GM19025 (cell line): ENCODE measurements at regions not wholly inside any gene's neighbourhood (a gene's known extent, or its start where the extent isn't known, plus 50 kb on each side); places are given as distances from the start of the nearest gene placed in this dataset.

Source experiments
- ATAC-seq: cut with Tn5 transposase; IDR thresholded peaks from one replicate; pipeline ENCODE4 v1.9.1; 2021; ENCODE audit warnings: mild to moderate bottlenecking, low read depth, moderate library complexity; ENCODE audit not compliant: unreplicated experiment

DNA sequence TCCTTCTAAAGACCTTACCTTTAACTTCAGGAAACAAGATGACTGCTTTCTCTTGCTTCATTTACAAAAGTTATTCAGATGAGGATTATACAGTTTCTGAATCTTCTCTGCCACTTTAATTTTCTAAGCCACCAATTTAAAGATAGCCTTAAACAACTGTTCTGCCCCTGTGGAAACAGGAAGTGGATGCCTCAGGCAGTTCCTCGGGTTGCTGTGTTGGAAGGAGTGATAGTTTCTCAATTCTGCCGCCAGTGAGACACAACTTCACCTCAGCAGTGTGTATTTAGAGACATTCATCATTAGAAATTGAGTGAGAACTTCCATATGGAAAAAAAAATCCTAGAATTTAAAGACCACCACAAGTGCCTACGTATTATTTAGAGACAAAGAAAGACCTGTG lies 475.1 kb upstream of the WWC1 start:
- ATAC-seq = no peak

DNA sequence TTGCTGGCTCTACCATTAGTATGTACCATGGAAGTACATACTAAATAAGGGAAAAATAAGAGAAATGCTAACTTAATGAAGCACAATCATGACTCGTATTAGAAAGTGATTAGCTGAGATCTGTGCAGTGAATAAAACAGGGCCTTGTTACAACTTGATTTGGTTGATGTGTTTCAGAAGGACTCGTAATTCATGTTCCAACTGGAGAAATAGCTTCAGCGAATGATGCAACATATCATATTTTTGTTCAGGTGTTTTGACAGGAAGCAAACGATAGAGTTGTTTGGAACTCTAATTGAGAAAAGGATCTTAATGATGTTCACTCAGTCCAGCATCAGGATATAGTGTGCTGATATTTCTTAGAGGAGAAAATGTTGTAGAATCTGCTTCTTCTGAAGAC lies 474.6 kb upstream of the WWC1 start:
- no peak for ATAC-seq

DNA sequence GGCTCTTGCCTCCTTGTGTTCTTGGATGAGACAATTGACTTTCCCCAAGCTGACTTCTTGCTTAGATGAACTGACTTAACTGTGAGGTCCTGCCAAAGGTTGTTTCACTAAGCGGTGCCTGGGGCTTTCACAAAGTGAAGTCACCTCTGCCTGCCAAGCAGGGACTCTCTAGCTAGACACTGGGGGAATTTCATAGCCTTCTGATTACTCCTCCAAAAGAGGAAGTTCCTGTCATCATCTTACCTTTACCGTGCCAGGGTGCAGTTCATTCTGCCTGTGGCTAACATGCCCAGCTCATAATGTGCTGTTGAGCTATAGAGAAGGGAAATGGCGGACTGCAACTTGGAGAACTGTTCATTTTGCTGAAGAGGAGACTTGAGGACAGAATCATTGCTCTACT lies 472.0 kb upstream of the WWC1 start:
- ATAC-seq = peak; percentile 91

DNA sequence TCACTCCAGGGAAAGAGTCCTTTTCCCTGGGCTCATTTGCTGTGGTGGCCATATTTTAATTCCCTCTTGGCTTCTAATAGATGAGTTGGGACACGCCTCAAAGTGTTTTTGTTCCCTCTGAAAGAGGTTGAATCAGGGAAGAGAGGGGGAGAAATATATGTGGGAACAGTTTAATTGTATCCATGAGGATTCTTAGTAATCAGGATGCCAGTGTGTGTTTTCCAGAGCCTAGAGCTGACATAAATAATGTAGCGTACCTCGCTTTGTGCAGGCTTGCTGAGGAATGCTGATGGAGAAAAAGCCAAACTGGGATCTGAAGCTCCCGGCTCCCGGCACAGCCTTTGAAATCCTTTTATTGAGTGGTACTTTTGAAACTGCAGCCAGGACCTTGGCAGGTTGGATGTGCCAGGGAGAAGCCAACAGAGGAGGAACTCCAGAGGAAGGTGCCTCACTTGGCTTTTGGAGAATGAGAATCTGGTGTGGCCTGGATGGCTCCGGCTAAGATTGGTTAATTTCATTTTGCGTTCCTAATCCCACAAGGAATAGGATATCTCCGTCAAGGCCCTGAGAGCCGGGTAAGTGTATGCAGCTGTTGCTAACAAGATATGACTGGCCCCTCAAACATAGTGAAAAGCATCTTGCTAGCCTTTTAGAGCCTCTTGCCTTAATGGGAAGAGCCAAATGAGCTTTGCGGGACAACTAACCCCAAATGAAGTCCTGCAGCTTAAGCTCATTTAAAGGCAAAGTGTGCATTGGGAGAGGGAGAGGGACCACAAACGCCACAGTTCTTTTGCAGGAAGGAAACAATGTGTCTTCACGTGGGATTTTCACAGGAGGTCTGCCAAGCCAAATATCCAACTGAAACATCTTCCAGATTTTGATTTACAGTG lies 471.1 kb upstream of the WWC1 start:
- no peak for ATAC-seq

GRCh38 chr5:167821151-167821550 lies 470.3 kb upstream of the WWC1 start:
- ATAC-seq = no peak

DNA sequence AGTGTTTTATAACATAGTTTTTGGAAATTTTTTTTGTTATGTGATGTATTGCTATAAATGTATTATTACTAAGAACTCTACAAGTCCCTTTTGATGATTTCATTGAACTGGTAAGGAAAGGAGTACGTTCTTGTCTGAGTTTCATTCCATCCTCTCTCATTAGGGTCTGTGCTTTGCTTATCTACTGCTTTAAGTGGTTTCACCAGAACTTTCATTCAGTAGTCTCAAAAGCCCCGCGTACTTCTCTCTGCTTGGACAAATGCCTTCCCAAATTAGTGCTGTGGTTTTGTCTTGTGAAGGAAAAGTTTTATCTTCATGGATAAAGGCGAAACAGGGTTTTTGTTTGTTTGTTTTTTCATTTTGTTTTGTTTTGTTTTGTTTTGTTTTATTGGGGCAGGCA lies 469.8 kb upstream of the WWC1 start:
- no peak for ATAC-seq

DNA sequence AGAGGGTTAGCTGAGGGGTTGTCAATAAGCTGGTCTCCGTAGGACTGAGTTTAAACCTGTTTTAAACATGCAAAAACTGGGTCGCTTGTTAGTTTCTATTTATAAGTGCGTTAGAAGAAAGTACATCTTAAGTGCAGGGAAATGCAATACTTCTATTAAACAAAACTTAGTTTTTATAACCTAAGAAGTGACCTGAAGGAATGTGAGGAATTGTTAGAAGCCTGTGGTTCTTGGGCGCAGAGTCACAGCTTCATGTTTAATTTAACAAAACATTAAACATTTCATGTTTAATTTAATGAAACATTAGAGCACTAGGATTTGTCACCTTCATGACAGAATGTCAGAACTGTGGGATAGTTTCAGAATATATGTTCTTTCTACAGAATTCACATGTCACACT lies 469.2 kb upstream of the WWC1 start:
- no peak for ATAC-seq

DNA sequence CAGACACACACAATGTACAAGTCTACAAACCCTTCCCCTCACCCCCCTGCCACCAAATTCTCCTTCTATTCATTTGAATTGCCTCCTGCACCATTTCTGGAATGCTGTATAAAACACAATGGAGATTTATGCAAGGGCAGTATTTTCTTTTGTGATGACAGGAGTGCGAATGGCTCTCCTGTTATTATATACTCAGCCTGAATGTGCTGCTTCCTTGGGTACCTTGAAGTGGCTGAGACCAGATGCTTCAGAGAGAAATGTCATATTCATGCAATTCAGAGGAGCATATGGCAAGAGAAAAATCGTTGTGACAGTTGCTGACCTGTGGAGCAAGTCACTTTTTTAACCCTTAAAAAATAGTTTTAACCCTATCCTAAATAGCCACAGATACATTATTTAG lies 468.0 kb upstream of the WWC1 start:
- no peak for ATAC-seq

- ATAC-seq = no peak
These were observed 463.7 kb upstream of the WWC1 start for GRCh38 chr5:167827766-167828165.

DNA sequence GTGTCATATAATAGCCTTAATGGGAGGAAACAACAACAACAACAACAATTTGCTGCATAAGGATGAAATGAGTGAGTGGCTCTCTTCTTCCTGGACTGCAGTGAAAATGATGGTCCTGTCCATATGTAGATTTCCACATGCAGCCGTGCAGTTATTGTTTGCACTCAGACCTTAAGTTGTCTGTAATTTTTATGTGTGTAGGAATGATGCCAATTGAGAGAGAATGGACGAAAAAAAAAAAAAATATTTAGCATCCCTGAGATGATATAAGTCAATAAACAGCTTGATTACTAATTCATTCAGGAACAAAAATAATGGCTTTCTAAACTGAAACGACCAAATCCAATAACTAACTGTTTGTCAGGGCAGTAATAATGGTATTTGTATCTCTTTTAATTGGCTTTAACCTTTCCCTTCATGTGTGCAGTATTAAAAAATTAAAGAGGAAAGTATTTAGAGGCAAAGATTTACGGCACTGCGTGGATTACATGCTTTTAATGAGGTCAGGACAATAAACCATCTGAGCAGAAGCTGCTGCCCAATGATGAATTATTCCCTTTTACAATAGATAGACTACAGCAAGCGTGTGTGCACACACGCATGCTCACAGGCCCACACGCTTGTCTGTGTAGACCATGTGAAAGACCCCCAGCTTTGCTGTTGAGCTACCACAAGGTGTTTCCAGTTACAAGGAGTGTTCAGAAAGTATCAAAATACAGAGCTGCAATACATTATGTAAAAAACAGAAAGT lies 459.5 kb upstream of the WWC1 start:
- ATAC-seq = no peak

DNA sequence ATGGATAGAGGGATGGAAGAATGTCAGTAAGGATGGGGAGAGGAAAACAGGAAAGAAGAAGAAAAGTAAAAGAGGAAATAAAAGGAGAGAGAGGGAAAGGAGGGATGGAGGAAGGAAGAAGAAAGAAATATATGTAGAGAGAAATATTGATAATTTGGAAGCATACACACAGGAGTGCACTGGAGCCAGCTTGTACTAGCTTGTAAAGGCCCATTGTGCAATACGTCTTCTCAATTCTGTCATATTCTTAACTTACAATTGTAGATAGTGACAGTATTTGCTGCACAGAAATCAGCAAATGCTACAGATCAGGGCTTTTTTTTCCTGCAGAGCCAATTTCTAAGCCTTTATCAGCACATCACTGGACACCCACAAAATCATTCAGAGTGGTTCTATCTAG lies 458.8 kb upstream of the WWC1 start:
- ATAC-seq = no peak

GRCh38 chr5:167833456-167833855 lies 458.0 kb upstream of the WWC1 start:
- ATAC-seq = no peak

- ATAC-seq = no peak
These were observed 456.3 kb upstream of the WWC1 start for GRCh38 chr5:167835146-167835545.

DNA sequence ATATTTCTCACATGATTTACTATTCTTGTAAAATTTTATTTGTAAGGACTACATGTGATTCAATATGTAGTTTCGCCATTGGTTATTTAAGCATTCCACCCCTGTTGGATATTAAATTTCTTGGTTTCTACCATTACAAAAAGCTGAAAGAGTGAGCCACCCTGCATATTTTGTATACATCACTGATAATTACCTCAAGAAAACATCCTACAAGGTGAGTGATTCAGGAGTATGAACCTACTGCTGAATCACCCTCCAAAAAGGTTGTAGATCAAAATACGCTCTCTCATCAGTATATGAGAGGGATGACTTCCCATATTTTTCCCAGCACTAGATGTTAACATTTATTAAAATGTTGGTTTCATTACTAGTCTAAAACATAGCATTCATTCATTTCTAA lies 454.3 kb upstream of the WWC1 start:
- ATAC-seq = no peak

GRCh38 chr5:167839065-167839464 lies 452.4 kb upstream of the WWC1 start:
- ATAC-seq = no peak

DNA sequence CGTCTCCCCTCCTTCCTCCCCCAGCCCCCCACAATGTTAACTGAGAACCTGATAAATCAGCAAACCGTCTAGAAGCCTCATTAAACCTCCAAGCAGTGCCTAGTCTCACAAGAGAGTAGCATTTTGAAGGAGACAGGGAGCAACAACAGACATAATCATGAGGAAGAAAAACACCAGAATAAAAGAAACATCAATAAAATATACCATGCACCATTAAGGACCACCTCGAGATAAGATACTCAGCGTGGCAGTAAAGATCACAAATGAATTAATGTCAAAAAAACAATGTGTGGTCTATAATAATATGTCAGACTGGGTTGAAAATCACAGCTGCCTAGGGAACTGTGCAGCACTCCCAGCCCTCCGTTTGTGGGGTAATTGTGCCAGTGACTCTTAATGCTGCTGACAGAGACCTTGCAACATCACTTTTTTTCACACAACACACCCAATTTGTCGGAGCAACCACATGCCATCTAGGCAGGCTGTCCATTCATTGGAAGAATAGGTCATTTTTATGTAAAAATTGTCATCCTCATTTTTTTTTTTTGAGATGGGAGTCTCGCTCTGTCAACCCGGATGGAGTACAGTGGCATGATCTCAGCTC lies 450.8 kb upstream of the WWC1 start:
- ATAC-seq = no peak

GRCh38 chr5:167843881-167844572 lies 447.4 kb upstream of the WWC1 start:
- ATAC-seq = no peak

- ATAC-seq = no peak
These were observed 445.5 kb upstream of the WWC1 start for GRCh38 chr5:167845952-167846351.

- ATAC-seq = no peak
These were observed 441.6 kb upstream of the WWC1 start for GRCh38 chr5:167849874-167850273.

- no peak for ATAC-seq
These were observed 440.5 kb upstream of the WWC1 start for GRCh38 chr5:167850911-167851310.

- ATAC-seq = no peak
These were observed 440.0 kb upstream of the WWC1 start for GRCh38 chr5:167851416-167851815.
